SH-SY5Y (cell line): ENCODE measurements at regions not wholly inside any gene's neighbourhood (a gene's known extent, or its start where the extent isn't known, plus 50 kb on each side); places are given as distances from the start of the nearest gene placed in this dataset.

Source experiments
- GATA2 ChIP-seq: IDR thresholded peaks from 2 replicates; pipeline ENCODE4 v1.6.1; 2011; ENCODE audit warnings: mild to moderate bottlenecking, low read depth, low read length
- GATA3 ChIP-seq: IDR thresholded peaks from 2 replicates; pipeline ENCODE4 v1.6.1; 2011; ENCODE audit warnings: low read depth, mild to moderate bottlenecking, low read length, moderate library complexity

DNA sequence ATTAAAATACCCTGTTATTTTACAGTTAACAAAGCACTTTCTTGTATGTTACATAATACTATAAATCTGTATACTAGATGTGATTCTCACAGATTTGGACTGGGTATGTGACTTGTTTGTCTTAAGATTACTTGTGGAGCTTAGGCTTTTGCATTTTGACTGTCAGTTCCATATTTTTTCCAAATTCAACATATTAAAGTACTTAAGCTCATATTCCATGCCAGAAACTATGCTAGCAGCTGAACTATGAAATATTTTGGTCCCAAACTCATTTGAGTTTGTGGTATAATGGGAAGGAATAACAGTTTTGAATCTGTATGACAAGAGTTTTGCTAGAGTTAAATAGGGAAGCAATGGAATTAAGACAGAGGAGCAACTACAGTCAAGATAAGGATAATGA lies 841.4 kb downstream of the JRKL start:
- TF ChIP-seq GATA2, result no peak
- TF ChIP-seq GATA3, result no peak
